Upper lobe of left lung (tissue), 6 donors: ENCODE measurements at regions not wholly inside any gene's neighbourhood (a gene's known extent, or its start where the extent isn't known, plus 50 kb on each side); places are given as distances from the start of the nearest gene placed in this dataset.

Source experiments
- ATAC-seq, 2 donors: fragments of 200-7000 bp; cut with Tn5 transposase; one replicate each; pipeline ENCODE4 v1.9.1; 2022; ENCODE audit warnings: mild to moderate bottlenecking in 2 of 2, moderate library complexity in 2 of 2; ENCODE audit not compliant: low FRiP score in 2 of 2
- DNase-seq, 2 donors: peaks; one replicate each; pipeline ENCODE4 v3.0.0-alpha.2; 2019 to 2020
- H3K27ac ChIP-seq, 4 donors: fragments of 200-600 bp; sonication (generic); one replicate each; pipeline ENCODE4 v1.5.1; 2016 to 2019
- H3K27me3 ChIP-seq, 4 donors: fragments of 200-600 bp; sonication (generic); one replicate each; pipeline ENCODE4 v1.5.1; 2017 to 2019
- H3K36me3 ChIP-seq, 4 donors: fragments of 200-600 bp; sonication (generic); one replicate each; pipeline ENCODE4 v1.5.1; 2016 to 2019
- H3K4me1 ChIP-seq, 4 donors: fragments of 200-600 bp; sonication (generic); one replicate each; pipeline ENCODE4 v1.5.1; 2018 to 2019
- H3K4me3 ChIP-seq, 4 donors: fragments of 200-600 bp; sonication (generic); one replicate each; pipeline ENCODE4 v1.5.1; 2017 to 2019; ENCODE audit warnings: mild to moderate bottlenecking in 2 of 4, moderate library complexity in 1 of 4
- H3K9me3 ChIP-seq, 4 donors: fragments of 200-600 bp; sonication (generic); one replicate each; pipeline ENCODE4 v1.5.1; 2018 to 2019
- CTCF ChIP-seq, 6 experiments: fragments of 450-650 bp in 4 of 6; fragments of 200-600 bp in 2 of 6; sonication (generic) in 2 of 6; IDR thresholded peaks; one replicate each; pipeline ENCODE4 v1.5.1; 2016 to 2019; ENCODE audit warnings: antibody characterized with exemption in 6 of 6
- EP300 ChIP-seq, 4 donors: sonication (generic); formaldehyde crosslinking; IDR thresholded peaks; one replicate each; pipeline ENCODE4 v1.5.1; 2017; ENCODE audit warnings: antibody characterized with exemption in 4 of 4, control low read depth in 2 of 4
- POLR2A ChIP-seq, 4 donors: fragments of 450-650 bp; IDR thresholded peaks; one replicate each; pipeline ENCODE4 v1.5.1; 2016 to 2017; ENCODE audit warnings: antibody characterized with exemption in 4 of 4, mild to moderate bottlenecking in 2 of 4
- POLR2AphosphoS5 ChIP-seq, 2 donors: sonication (generic); formaldehyde crosslinking; IDR thresholded peaks; one replicate each; pipeline ENCODE4 v1.5.1; 2017; ENCODE audit warnings: antibody characterized with exemption in 2 of 2
- WGBS, 2 donors: methylation state at CpG; one replicate each; pipeline ENCODE4 v1.1.5; 2017 to 2018; 5-methylcytosine and 5-hydroxymethylcytosine counted together
- donor health status: DM: no; HTN: no; CAD: no; lungs with moderate emphysema.
- donor health status: DM: no; HTN: yes; CAD: no; lungs with severe emphysema.

GRCh38 chr1:184854496-184855140 is 100.0 kb upstream of the EDEM3 start:
- H3K27me3 ChIP-seq = no peaks in the 10 kb centered on the region
- TF ChIP-seq POLR2AphosphoS5 (IDR thresholded peaks at IDR 0.05) (no peak), POLR2A (IDR thresholded peaks at IDR 0.05) (no peak), EP300 (IDR thresholded peaks at IDR 0.05) (no peak), CTCF (IDR thresholded peaks at IDR 0.05) (no peak)
- no peaks in the 10 kb centered on the region for H3K9me3 ChIP-seq
- H3K4me1 ChIP-seq = peaks cover 4 to 10% (median 7%) of the 10 kb centered on the region in 4 donors
- peak in 1 of 2 donors; percentile 56 for ATAC-seq
- DNase-seq = no peak
- WGBS, 2 donors = 47 to 64% methylated on average over 1 of the region's 1 CpG
- no peak overlapping the region for H3K27ac ChIP-seq
- H3K4me3 ChIP-seq = no peak overlapping the region
- no peaks in the 10 kb centered on the region for H3K36me3 ChIP-seq

GRCh38 chr1:184854036-184854435 is 99.4 kb upstream of the EDEM3 start:
- H3K27me3 ChIP-seq = no peaks in the 10 kb centered on the region
- TF ChIP-seq CTCF (IDR thresholded peaks at IDR 0.05) = no peak
- no peak for TF ChIP-seq POLR2AphosphoS5 (IDR thresholded peaks at IDR 0.05)
- no peak for TF ChIP-seq POLR2A (IDR thresholded peaks at IDR 0.05)
- no peak for TF ChIP-seq EP300 (IDR thresholded peaks at IDR 0.05)
- no peak overlapping the region for H3K4me3 ChIP-seq
- peaks cover 4 to 10% (median 7%) of the 10 kb centered on the region in 4 donors for H3K4me1 ChIP-seq
- H3K27ac ChIP-seq = no peak overlapping the region
- ATAC-seq (no peak), DNase-seq (no peak)
- H3K9me3 ChIP-seq = no peaks in the 10 kb centered on the region
- WGBS, 2 donors = 91 to 95% methylated on average over 1 of the region's 1 CpG
- H3K36me3 ChIP-seq = no peaks in the 10 kb centered on the region

GRCh38 chr1:184851822-184852746 is 97.4 kb upstream of the EDEM3 start:
- Histone ChIP-seq H3K9me3 (no peaks in the 10 kb centered on the region), H3K36me3 (no peaks in the 10 kb centered on the region), H3K27ac (no peak overlapping the region), H3K4me1 (peaks cover 4 to 10% (median 7%) of the 10 kb centered on the region in 4 donors), H3K4me3 (no peak overlapping the region), H3K27me3 (no peaks in the 10 kb centered on the region)
- ATAC-seq (no peak), DNase-seq (peak in 1 of 2 donors; percentile 33)
- WGBS, 2 donors = 95 to 97% methylated on average over 14 of the region's 14 CpGs
- TF ChIP-seq POLR2AphosphoS5 (IDR thresholded peaks at IDR 0.05) (no peak), EP300 (IDR thresholded peaks at IDR 0.05) (no peak), CTCF (IDR thresholded peaks at IDR 0.05) (no peak)

- no peak for ATAC-seq
- no peak overlapping the region for H3K27ac ChIP-seq
- H3K4me3 ChIP-seq = no peak overlapping the region
- H3K4me1 ChIP-seq = no peaks in the 10 kb centered on the region
- peak in 1 of 2 donors; percentile 58 for DNase-seq
- no peaks in the 10 kb centered on the region for H3K27me3 ChIP-seq
- H3K9me3 ChIP-seq = no peaks in the 10 kb centered on the region
- WGBS, 2 donors = 70 to 71% methylated on average over 6 of the region's 6 CpGs
- TF ChIP-seq EP300 (IDR thresholded peaks at IDR 0.05) = no peak
- peak in 1 of 2 donors; percentile 26 for TF ChIP-seq POLR2AphosphoS5 (IDR thresholded peaks at IDR 0.05)
- H3K36me3 ChIP-seq = no peaks in the 10 kb centered on the region
Measured at GRCh38 chr1:184843732-184844495, 89.3 kb upstream of the EDEM3 start.

DNA sequence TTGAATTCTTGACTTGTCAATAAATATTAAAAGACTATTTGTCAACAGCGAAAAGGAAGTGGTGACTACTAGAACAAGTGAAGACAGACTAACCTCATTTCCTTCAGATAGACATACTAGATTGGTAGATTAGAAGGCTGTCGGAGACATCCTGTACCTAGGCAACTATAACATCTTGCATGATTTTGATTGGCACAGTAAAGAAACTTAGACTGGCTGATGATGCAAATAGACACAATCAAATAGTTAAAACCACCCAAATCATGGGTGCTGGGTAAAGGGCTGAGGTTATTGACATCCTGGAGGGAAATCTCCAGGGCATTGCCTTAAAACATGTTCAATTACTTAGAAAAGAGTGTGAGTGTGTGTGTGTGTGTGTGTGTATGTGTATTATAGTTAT is 85.9 kb upstream of the EDEM3 start:
- DNase-seq (no peak), ATAC-seq (no peak)
- TF ChIP-seq POLR2AphosphoS5 (IDR thresholded peaks at IDR 0.05) (no peak), EP300 (IDR thresholded peaks at IDR 0.05) (peak in 2 of 4 donors; percentile 50 to 60), CTCF (IDR thresholded peaks at IDR 0.05) (no peak), POLR2A (IDR thresholded peaks at IDR 0.05) (peak in 1 of 4 donors; percentile 42)
- H3K36me3 ChIP-seq = no peaks in the 10 kb centered on the region
- no peaks in the 10 kb centered on the region for H3K9me3 ChIP-seq
- H3K4me3 ChIP-seq = no peak overlapping the region
- no peaks in the 10 kb centered on the region for H3K27me3 ChIP-seq
- WGBS, 2 donors = 79 to 80% methylated on average over 2 of the region's 2 CpGs
- no peak overlapping the region for H3K27ac ChIP-seq
- peaks cover 0 to 7% (median 3%) of the 10 kb centered on the region in 4 donors for H3K4me1 ChIP-seq
